ENCODE measurements at regions not wholly inside any gene's neighbourhood (a gene's known extent, or its start where the extent isn't known, plus 50 kb on each side); places are given as distances from the start of the nearest gene placed in this dataset.

DNA sequence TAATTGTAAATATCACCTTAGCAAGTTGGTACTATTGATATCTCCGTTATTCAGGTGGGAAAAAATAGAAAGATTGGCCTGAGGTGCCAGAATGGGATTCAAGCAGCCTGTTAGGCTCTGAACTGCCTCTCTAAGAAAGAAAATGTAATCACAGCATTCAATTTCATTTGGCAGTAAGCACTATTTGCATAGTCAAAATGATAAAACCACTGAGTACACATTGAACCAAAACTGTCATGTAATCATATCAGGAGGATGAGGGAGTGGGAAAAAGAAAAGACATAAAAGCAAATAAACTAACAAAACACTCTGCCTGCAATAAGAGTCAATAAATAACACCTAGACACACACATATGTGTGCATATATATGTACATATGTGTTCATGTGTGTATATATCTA, 103.9 kb upstream of the TACR1 start:
- Histone ChIP-seq H3K4me2 (ENCODE audit: low read length) (no peak overlapping the region), H4K20me1 (ENCODE audit: control insufficient read depth, insufficient read depth, low read depth, low read length) (no peaks in the 10 kb centered on the region)

DNA sequence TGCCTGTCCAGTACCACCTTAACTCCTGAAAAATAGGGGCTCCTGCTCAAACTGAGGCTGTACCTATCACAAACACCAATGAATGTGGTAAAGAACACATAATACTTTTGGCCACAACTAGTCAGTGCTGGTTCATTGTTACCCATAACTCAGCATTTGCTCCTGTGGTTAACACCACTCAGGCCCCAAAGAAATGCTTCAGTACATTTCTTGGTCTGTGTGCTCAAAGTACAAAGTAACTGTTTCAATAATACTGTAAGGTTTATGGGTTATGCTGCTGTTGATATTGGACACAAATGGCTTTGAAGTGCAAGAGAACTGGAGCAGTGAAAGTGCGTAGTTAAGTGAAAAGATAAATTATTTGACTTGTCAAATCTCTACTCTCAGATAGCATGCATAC, 95.0 kb upstream of the TACR1 start:
- Histone ChIP-seq H3K4me1 (ENCODE audit: control insufficient read depth, low read length) (no peaks in the 10 kb centered on the region), H3K36me3 (ENCODE audit: control insufficient read depth, low read length) (no peaks in the 10 kb centered on the region), H3K4me2 (ENCODE audit: low read length) (no peak overlapping the region), H3K79me2 (ENCODE audit: control insufficient read depth, low read length) (no peaks in the 10 kb centered on the region), H3K9me3 (ENCODE audit: control insufficient read depth, insufficient read depth, low read length) (no peaks in the 10 kb centered on the region), H3K4me3 (ENCODE audit: low read length) (no peak overlapping the region), H3F3A (ENCODE audit: control insufficient read depth, insufficient read depth) (no peaks in the 10 kb centered on the region), H4K20me1 (ENCODE audit: control insufficient read depth, insufficient read depth, low read depth, low read length) (no peaks in the 10 kb centered on the region), H3K27ac (ENCODE audit: low read depth, low read length) (no peak overlapping the region), H3K27me3 (ENCODE audit: control insufficient read depth, low read length) (no peaks in the 10 kb centered on the region), H3K9me2 (replicated peaks; ENCODE audit: control insufficient read depth, low read length) (no peaks in the 10 kb centered on the region)
- no peak for TF ChIP-seq EZH2phosphoT487 (IDR thresholded peaks at IDR 0.05; ENCODE audit: borderline replicate concordance, low read length)
- TF ChIP-seq, protein P1, sequence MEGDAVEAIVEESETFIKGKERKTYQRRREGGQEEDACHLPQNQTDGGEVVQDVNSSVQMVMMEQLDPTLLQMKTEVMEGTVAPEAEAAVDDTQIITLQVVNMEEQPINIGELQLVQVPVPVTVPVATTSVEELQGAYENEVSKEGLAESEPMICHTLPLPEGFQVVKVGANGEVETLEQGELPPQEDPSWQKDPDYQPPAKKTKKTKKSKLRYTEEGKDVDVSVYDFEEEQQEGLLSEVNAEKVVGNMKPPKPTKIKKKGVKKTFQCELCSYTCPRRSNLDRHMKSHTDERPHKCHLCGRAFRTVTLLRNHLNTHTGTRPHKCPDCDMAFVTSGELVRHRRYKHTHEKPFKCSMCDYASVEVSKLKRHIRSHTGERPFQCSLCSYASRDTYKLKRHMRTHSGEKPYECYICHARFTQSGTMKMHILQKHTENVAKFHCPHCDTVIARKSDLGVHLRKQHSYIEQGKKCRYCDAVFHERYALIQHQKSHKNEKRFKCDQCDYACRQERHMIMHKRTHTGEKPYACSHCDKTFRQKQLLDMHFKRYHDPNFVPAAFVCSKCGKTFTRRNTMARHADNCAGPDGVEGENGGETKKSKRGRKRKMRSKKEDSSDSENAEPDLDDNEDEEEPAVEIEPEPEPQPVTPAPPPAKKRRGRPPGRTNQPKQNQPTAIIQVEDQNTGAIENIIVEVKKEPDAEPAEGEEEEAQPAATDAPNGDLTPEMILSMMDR (IDR thresholded peaks at IDR 0.05; ENCODE audit: low read depth, low read length, poor library complexity, severe bottlenecking), result no peak

More for the DNA sequence above, 103.9 kb upstream of the TACR1 start:
- no peaks in the 10 kb centered on the region for H3K36me3 ChIP-seq (ENCODE audit: control insufficient read depth, low read length)
- H3K4me1 ChIP-seq (ENCODE audit: control insufficient read depth, low read length), result no peaks in the 10 kb centered on the region
- TF ChIP-seq, protein P1 (IDR thresholded peaks at IDR 0.05; ENCODE audit: low read depth, low read length, poor library complexity, severe bottlenecking), result no peak
- TF ChIP-seq EZH2phosphoT487 (IDR thresholded peaks at IDR 0.05; ENCODE audit: borderline replicate concordance, low read length), result no peak
- no peaks in the 10 kb centered on the region for H3K79me2 ChIP-seq (ENCODE audit: control insufficient read depth, low read length)
- H3K4me3 ChIP-seq (ENCODE audit: low read length), result no peak overlapping the region
- no peaks in the 10 kb centered on the region for H3F3A ChIP-seq (ENCODE audit: control insufficient read depth, insufficient read depth)
- no peak overlapping the region for H3K27ac ChIP-seq (ENCODE audit: low read depth, low read length)
- no peaks in the 10 kb centered on the region for H3K9me3 ChIP-seq (ENCODE audit: control insufficient read depth, insufficient read depth, low read length)
- H3K27me3 ChIP-seq (ENCODE audit: control insufficient read depth, low read length), result no peaks in the 10 kb centered on the region
- H3K9me2 ChIP-seq (replicated peaks; ENCODE audit: control insufficient read depth, low read length), result no peaks in the 10 kb centered on the region

DNA sequence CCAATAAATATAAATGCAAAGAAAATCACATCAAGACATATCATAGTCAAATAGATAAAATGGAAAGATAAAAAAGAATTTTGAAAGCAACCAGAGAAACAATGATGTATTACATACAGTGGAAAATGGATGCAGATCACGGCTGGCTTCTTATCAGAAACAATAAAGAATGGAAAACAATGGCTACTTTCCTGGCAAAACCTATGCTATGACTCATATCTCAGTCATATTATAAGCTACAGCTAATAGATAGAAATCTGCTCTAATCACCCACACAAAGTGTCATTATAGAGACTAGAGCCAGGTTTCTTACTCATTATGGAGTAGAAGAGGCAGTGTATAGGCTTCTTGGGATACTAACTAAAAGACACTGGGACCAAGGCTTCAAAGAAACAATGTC, 93.5 kb upstream of the TACR1 start:
- Histone ChIP-seq H3K4me1 (ENCODE audit: control insufficient read depth, low read length) (no peaks in the 10 kb centered on the region), H3K27me3 (ENCODE audit: control insufficient read depth, low read length) (no peaks in the 10 kb centered on the region; the same call in 1 of the 2 replicates), H3K4me3 (ENCODE audit: low read length) (no peak overlapping the region), H3K27ac (ENCODE audit: low read depth, low read length) (no peak overlapping the region), H3K9me2 (replicated peaks; ENCODE audit: control insufficient read depth, low read length) (no peaks in the 10 kb centered on the region), H3F3A (ENCODE audit: control insufficient read depth, insufficient read depth) (no peaks in the 10 kb centered on the region), H4K20me1 (ENCODE audit: control insufficient read depth, insufficient read depth, low read depth, low read length) (no peaks in the 10 kb centered on the region), H3K36me3 (ENCODE audit: control insufficient read depth, low read length) (no peaks in the 10 kb centered on the region), H3K9me3 (ENCODE audit: control insufficient read depth, insufficient read depth, low read length) (no peaks in the 10 kb centered on the region), H3K79me2 (ENCODE audit: control insufficient read depth, low read length) (no peaks in the 10 kb centered on the region), H3K4me2 (ENCODE audit: low read length) (no peak overlapping the region)
- TF ChIP-seq, protein P1 (IDR thresholded peaks at IDR 0.05; ENCODE audit: low read depth, low read length, poor library complexity, severe bottlenecking), result no peak
- TF ChIP-seq EZH2phosphoT487 (IDR thresholded peaks at IDR 0.05; ENCODE audit: borderline replicate concordance, low read length), result no peak
